PFSK-1 (cell line): ENCODE measurements at regions not wholly inside any gene's neighbourhood (a gene's known extent, or its start where the extent isn't known, plus 50 kb on each side); places are given as distances from the start of the nearest gene placed in this dataset.

Experiments used
- POLR2AphosphoS5 ChIP-seq: IDR thresholded peaks from 2 replicates; pipeline ENCODE4 v1.6.1; 2012; ENCODE audit warnings: low read depth, mild to moderate bottlenecking, control low read depth, low read length, moderate library complexity
- REST ChIP-seq, 2 experiments: IDR thresholded peaks; 2 replicates each; pipeline versions ENCODE4 v1.6.1 to v1.8.0; 2011 to 2012; ENCODE audit warnings: low read depth in 2 of 2, low read length in 2 of 2, control low read depth in 1 of 2, inconsistent platforms in 1 of 2, mild to moderate bottlenecking in 1 of 2, moderate library complexity in 1 of 2; ENCODE audit not compliant: insufficient read depth in 1 of 2
- SIN3A ChIP-seq: IDR thresholded peaks from 2 replicates; pipeline ENCODE4 v1.6.1; 2012; ENCODE audit warnings: mild to moderate bottlenecking, low read length, moderate library complexity, borderline replicate concordance; ENCODE audit not compliant: insufficient read depth

- no peak for TF ChIP-seq POLR2AphosphoS5
- no peak for TF ChIP-seq REST (IDR thresholded peaks at IDR 0.05; ENCODE audit: insufficient read depth in 1 of 2, low read depth in 2 of 2, low read length in 2 of 2)
- TF ChIP-seq SIN3A = no peak
Measured at GRCh38 chrX:40318076-40318475, 220.3 kb upstream of the BCOR start.
